Right renal cortex interstitium (tissue), 3 donors: ENCODE measurements at regions not wholly inside any gene's neighbourhood (a gene's known extent, or its start where the extent isn't known, plus 50 kb on each side); places are given as distances from the start of the nearest gene placed in this dataset.

Experiments
- DNase-seq, 3 donors: peaks; one replicate each; pipeline ENCODE4 v3.0.0-alpha.2; 2013; ENCODE audit warnings: low read depth in 3 of 3, low spot score in 2 of 3

GRCh38 chr4:1512738-1513660 is 106.8 kb upstream of the NKX1-1 start:
- DNase-seq: no peak

- no peak for DNase-seq
Observed at GRCh38 chr4:1512051-1512737, 106.0 kb upstream of the NKX1-1 start.

DNA sequence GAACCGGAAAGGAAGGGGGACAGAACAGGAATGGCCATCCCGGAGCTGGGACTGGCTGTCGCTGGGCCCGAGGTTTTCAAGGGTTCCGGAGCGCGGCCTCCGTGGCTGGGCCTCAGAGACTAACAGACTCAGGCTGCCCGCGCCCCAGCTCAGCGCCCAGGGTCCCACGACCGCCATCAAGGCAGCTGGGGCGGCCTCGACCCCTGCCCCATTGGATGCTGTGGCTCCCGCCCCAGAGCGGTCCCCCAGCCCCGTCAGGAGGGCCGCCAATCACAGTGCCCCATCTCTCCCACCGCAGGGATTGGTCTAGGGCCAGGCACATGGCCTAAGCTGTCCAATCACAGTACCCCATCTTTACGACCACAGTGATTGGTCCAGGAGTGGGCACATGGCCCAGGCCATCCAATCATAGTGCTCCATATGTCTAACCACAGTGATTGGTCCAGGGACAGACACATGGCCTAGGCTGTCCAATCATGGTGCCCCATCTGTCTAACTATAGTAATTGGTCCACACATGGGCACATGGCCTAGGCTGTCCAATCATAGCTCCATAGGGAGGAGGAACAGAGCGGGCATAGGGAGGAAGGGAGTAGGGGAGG is 105.3 kb upstream of the NKX1-1 start:
- no peak for DNase-seq

GRCh38 chr4:1510931-1511330 is 104.7 kb upstream of the NKX1-1 start:
- DNase-seq: no peak

- DNase-seq: no peak
Observed at GRCh38 chr4:1509366-1509765, 103.1 kb upstream of the NKX1-1 start.

- DNase-seq: no peak
Observed at GRCh38 chr4:1508161-1509160, 102.2 kb upstream of the NKX1-1 start.

DNA sequence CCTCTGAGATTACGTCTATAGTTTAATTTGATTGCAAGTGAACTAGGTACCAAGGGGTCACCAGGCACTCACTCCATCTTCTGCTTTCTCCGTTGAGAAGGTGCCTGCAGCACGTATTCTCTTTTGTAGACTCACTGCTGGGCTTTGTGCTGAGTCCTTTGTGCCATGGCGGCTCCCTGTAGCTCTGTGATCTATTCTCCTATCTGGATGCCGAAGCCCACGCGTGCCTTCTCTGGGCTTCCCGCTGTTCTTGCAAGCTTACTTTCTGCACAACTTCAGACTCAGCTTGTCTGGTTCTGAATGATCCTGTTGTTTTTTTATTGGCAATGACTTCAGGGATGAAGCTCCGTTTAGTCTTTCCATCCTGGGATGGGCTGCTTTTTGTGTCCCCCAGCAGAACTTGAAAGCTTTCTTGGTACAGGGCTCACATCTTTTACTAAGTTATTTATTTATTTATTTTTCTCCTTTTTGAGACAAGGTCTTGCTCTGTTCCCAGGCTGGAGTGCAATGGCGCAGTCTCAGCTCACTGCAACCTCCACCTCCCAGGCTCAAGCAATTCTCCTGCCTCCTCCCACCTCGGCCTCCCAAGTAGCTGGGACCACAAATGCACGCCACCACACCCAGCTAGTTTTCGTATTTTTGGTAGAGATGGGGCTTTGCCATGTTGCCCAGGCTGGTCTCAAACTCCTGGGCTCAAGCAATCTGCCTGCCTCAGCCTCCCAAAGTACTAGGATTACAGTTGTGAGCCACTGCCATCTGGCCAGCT is 100.9 kb upstream of the NKX1-1 start:
- DNase-seq: no peak

GRCh38 chr4:1505511-1506460 is 99.5 kb upstream of the NKX1-1 start:
- DNase-seq: no peak

- no peak for DNase-seq
Observed at GRCh38 chr4:1504595-1505500, 98.6 kb upstream of the NKX1-1 start.

GRCh38 chr4:1503583-1504471 is 97.6 kb upstream of the NKX1-1 start:
- DNase-seq: no peak

DNA sequence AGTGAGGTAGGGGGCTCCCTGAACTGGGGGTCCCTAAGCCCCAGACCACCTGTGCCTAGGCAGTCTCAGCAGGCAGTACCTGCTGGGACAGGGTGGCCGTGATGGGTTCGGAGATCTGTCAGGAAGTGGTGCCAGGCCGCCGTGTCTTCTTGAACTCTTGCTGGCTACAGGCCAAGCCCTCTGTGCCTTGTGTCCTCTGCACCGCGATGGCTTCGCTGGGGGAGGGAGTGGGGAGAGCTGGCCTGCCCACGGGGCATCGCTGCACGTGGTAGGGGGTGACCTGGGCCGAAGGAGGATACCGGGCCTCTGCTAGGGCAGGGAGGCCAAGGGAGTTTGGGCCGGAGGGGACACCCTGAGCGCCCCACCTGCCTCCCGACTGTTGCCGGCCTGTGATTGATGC is 96.7 kb upstream of the NKX1-1 start:
- no peak for DNase-seq

- no peak for DNase-seq
Observed at GRCh38 chr4:1502501-1502886, 96.3 kb upstream of the NKX1-1 start.

DNA sequence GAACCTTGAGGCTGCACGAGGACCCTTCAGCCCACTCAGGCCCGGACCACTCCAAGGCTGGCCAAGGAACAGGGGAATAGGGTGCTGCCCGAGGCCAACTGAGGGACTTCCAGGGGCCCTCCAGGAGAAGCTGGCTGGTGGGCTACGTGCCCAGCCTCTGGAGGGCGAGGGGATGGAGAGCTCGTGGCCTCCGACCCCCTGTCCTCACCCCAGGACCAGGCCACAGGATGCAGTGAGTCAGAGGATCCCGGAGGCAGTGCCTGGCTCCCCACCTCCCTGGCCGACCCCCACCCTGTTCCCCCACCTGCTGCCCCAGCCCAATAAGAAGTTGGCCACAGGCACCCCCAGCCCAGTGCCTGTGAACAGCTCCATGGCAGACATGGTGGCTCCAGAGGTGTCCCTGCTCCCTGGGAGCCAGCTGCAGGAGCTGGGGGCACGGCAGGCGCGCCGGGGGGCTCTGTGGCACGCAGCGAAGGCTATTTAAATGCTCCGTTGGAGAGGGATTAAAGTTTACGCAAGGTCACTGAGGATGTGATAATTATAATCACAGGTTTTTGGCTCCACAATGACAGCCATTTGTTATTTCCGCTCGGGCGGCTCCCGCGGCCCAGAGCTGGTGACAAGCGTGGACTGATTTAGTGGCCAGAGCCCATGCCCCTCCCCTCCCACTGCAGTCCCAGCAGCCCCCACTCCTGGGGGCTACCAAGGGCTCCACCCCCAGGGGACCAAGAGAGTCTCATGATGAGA is 95.7 kb upstream of the NKX1-1 start:
- DNase-seq: no peak

GRCh38 chr4:1500966-1501753 is 94.9 kb upstream of the NKX1-1 start:
- DNase-seq: no peak
